Iris pigment epithelial cell (primary cell): ENCODE measurements at regions not wholly inside any gene's neighbourhood (a gene's known extent, or its start where the extent isn't known, plus 50 kb on each side); places are given as distances from the start of the nearest gene placed in this dataset.
"Not testable (repeated sequence)": the region's sequence is repeated elsewhere in the genome, so short reads cannot be mapped to it uniquely, and the experiment has no call there.

Experiments used
- DNase-seq: peaks from one replicate; pipeline ENCODE4 v3.0.0-alpha.2; 2011; ENCODE audit warnings: low read depth

DNA sequence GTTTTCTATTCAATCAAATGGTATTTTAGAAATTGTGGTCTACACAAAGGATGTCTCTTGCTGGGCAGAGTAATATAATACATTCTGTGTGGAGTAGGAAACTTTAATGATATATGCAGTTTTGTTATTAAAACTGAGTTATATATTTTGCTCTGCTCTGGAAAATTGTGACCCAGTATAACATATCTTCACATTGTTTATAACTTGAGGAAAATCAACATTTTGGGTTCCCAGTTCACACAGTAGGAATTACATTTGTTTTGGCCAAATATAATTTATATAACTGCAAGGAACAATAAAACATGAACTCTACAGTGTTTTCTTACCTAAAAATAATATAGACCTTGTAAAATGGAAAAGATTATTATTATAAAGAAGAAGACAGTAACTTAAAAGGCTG lies 372.4 kb downstream of the OSR1 start:
- DNase-seq = no peak

- no peak for DNase-seq
Measured at GRCh38 chr2:18980786-18981430, 377.5 kb downstream of the OSR1 start.

DNA sequence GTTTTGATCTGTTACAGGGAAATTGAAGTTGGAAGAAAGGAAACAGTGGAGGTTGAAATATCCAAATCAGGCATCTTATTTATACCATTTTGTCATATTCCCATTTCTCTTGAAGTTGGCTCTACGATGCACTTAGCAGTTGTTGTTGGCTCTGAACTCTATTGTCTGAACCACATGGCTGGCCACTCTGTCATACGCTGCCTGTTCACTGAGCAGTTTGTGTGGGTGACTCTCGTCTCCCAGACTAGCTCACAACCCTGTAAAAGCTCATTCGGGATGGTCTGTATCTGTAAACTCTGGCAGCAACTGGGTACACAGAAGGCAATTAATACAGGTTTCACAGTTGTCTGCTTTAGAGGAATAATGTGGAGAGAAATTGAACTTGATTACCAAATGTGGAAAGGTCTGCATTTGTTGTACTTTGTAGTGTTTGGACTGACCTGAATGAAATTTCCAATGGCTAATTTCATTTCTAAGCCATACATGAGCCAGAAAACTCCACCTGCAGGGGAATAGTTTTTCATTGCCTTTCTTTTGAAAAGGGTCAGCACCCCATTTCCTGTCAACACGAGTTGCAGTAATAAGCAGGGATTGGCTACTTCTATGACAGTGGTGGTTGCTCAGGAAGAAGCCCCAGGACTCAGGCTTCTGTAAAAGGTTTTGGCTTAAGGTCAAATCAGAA lies 378.2 kb downstream of the OSR1 start:
- DNase-seq = no peak

DNA sequence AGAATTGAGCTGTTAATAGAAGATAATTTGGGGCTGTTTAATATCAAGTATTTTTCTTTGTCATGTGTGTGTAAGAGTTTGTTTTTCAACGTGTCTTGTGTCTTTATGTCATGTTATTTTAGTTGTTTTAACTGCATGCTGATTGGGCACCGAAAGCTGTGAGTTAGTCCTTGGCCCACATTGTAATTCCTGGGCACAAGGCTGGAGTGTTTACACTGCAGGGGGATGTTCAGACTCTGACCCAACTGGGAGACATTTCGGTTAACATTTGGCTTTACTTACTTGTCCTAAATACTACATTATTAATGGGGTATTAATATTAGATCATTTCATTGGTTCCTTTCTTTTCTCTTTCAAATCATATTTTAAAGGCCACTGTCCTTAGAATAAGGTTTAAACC lies 381.0 kb downstream of the OSR1 start:
- DNase-seq = no peak

GRCh38 chr2:18976168-18976961 lies 382.1 kb downstream of the OSR1 start:
- DNase-seq = peak; percentile 92

- no peak for DNase-seq
Measured at GRCh38 chr2:18975506-18976167, 382.8 kb downstream of the OSR1 start.

GRCh38 chr2:18971628-18972027 lies 382.3 kb upstream of the NT5C1B start:
- DNase-seq = no peak

- no peak for DNase-seq
Measured at GRCh38 chr2:18971069-18971378, 381.7 kb upstream of the NT5C1B start.

DNA sequence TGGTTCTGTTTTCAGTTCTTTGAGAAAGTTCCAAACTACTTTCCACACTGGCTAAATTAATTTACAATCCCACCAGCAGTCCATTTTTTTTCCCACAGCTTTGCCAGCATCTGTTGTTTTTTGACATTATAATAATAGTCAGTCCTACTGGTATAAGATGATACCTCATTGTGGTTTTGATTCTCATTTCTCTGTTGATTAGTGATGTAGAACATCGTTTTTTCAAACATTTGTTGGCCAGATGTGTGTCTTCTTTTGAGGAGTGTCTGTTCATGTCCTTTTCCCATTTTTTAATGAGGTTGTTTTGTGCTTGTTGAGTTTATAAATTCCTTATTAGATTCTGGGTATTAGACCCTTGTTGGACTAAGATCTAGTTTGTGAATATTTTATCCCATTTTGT lies 376.8 kb upstream of the NT5C1B start:
- DNase-seq = no peak

GRCh38 chr2:18963739-18964256 lies 374.4 kb upstream of the NT5C1B start:
- DNase-seq = not testable (repeated sequence)

DNA sequence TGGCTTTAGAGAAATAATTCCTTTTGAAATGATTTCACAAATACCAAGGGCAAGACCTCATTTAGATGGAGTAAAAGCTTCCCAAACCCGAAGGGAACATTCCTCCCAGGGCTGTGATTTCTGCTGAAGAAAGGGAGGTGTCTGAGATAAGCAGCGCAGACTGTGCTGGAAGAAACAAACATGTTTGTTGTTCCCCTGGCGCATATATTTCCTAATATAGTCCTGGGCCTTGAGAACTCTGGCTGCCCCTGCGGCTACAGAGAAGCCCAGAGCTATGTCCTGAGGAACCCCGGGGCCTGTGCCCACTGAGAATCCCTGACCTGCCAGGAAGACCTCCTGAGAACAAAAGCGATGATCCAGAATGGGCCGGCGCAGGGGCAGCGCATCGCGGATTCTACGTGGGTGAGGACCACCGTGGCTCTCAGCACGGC lies 372.6 kb upstream of the NT5C1B start:
- no peak for DNase-seq

DNA sequence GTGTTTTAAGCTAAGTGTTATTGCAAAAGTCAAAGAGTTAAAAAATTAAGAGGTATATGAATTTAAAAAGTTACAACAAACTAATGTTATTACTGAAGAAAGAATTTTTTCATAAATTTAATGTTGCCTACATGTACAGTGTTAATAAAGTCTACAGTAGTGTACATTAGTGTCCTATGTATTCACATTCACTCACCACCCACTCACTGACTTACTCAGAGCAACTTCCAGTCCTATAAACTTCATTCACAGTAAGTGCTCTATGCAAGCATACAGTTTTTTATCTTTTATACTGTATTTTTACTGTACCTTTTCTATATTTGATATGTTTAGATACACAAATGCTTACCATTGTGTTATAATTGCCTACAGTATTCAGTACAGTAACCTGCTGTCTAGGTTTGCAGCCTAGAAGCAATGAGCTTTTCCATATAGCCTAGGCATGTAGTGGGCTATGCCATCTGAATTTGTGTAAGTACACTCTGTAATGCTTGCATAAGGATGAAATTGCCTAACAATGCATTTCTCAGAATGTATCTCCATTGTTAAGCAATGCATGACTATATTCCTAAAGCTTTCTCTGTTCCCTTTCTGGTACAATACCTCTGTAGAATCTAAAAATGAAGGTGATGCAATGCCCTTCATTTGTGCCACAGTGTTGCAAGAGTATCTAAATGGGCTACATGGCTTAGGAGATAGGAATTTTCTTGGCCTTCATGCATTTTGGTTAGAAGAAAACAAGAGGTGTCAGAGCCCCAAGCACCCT lies 370.8 kb upstream of the NT5C1B start:
- DNase-seq = peak; percentile 65

GRCh38 chr2:18959200-18959599 lies 369.8 kb upstream of the NT5C1B start:
- DNase-seq = no peak

DNA sequence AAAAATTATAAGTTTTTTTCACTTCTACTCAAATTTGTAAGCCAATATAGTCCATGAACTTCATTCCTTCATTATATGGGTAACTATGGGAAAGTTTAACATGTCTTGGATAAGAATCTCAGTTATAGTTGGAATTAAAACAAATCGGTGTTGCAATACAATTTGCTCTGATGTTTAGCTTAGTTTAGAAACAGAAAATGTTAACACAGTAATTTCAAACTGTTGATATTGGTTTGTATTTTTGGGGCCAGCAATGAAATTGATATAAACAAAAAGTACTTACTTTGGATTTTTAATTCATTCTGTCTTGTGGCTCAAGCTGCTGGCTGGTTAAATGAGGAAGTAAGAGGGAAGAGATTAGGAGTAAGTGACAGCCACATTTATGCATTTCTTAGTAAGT lies 368.5 kb upstream of the NT5C1B start:
- DNase-seq = no peak

DNA sequence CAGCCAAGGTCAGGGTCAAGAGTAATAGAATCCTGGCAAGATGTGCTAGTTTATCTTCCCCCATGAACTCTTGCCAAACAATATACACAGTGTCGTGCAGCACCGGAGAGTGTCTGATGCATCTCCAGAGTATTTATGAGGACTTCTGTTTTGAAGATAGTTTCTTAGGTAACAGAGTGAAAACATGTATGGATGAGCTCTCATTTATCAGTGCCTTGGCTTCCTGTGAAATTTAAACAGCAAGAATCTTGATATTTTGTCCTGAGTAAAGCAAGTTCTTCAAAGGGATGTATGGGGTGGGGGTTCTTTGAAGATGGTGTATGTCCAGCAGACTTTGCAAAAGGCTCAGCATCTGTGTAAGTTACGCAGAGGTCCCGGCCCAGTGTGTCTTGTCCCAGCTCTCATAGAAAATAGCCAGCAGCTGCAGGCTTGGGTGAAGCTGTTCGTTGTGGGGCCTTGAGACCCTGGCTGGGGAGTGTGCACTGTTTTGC lies 361.0 kb upstream of the NT5C1B start:
- peak; percentile 89 for DNase-seq

DNA sequence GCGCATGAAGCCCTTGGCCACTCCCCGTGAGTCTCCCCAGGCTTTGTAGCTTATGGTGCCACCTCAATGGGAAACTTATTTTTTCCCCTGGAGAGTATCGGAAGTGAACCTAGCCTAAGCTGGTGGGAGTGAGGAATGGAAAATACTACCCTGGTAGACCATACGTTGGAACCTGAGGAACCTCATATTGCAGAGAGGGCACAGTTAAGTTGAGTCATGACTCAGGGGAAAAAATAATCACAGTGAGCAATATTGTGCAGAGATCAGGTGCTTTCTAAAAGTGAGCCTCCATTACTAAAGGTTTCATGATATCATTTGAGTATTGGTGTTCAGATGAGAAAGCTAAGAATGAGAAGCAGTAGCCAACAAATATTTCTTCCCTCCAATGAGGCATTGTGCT lies 360.5 kb upstream of the NT5C1B start:
- DNase-seq = no peak

DNA sequence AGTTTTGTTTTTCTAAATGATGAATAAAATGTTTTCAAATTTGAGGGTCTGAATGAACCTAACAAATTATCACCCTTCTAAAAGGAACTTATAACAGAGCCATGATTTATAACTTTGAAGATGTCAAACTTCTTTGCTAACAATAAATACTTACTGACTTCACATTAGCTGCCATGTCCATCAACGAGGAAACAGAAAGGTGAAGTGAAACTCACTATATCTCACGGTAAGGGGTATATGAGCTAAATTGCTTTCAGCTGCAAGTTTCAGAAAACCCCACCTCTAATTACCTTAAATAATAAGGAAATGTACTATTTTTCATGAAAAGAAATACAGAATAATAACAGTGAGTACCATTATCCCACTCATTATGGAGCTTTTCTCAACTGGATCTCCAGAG lies 350.8 kb upstream of the NT5C1B start:
- no peak for DNase-seq

- DNase-seq = not testable (repeated sequence)
Measured at GRCh38 chr2:18939740-18940139, 350.4 kb upstream of the NT5C1B start.

DNA sequence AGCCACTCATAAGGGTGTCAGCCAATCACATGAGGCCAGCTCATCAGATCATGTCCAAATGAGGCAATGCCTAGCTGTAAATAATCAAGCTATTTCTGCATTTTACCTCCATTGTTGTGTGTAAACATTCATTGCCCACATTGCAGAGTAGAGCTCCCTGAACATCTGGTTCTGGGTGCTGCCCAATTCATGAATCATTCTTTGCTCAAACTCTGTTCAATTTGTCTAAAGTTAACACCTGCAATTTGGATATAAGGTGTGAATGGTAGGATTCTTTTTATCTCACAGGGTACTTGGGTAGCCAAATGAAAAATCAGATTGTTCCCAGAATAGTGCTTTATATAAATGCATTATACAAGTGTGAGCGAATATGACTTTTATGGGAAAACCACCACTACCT lies 345.5 kb upstream of the NT5C1B start:
- DNase-seq = no peak

DNA sequence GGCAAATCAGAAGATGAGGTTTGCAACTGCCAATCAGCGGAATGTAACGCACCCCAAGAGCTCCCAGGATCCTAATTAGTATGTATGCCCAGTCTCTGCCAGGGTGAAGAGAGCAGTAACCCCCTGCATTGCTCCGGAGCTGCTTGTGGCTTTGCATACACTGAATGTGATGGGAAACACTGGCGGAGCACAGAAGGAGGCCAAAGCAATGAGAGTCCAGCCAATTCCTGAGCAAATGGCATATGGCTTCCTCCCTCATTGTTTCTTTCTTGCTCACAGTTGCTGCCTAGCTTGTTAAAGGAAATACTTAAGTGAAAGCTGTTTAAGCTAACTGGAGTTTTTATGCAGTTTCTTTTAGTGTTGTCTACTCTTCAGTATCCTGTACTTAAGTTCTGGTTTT lies 343.5 kb upstream of the NT5C1B start:
- no peak for DNase-seq

- no peak for DNase-seq
Measured at GRCh38 chr2:18930971-18931370, 341.6 kb upstream of the NT5C1B start.
